ENCODE measurements at regions not wholly inside any gene's neighbourhood (a gene's known extent, or its start where the extent isn't known, plus 50 kb on each side); places are given as distances from the start of the nearest gene placed in this dataset.

DNA sequence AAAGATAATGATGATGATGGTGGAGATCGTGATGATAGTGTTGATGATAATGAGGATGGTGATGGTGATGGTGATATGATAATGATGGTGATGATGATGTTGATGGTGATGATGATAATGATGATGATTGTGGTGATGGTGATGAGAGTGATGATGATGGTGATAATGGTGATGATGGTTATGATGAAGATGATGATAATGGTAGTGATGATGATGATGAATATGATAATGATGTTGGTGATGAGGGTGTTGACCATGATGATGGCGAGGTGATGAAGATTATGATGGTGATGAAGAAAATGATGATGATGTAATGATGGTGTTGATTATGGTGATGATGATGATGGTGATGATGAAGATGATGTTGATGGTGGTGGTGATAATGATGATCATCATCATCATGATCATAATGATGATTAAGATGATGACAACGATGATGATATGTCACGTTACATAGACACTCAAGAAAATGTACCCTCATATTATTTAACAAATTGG is 1106.4 kb downstream of the NLGN4X start:
- TF ChIP-seq, protein P1, sequence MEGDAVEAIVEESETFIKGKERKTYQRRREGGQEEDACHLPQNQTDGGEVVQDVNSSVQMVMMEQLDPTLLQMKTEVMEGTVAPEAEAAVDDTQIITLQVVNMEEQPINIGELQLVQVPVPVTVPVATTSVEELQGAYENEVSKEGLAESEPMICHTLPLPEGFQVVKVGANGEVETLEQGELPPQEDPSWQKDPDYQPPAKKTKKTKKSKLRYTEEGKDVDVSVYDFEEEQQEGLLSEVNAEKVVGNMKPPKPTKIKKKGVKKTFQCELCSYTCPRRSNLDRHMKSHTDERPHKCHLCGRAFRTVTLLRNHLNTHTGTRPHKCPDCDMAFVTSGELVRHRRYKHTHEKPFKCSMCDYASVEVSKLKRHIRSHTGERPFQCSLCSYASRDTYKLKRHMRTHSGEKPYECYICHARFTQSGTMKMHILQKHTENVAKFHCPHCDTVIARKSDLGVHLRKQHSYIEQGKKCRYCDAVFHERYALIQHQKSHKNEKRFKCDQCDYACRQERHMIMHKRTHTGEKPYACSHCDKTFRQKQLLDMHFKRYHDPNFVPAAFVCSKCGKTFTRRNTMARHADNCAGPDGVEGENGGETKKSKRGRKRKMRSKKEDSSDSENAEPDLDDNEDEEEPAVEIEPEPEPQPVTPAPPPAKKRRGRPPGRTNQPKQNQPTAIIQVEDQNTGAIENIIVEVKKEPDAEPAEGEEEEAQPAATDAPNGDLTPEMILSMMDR (conservative IDR thresholded peaks at IDR 0.05; ENCODE audit: low read length), result no peak
- no peak for TF ChIP-seq EZH2phosphoT487 (IDR thresholded peaks at IDR 0.05; ENCODE audit: borderline replicate concordance)

Measured in Loucy (cell line).